HEK293 (cell line): ENCODE measurements at regions not wholly inside any gene's neighbourhood (a gene's known extent, or its start where the extent isn't known, plus 50 kb on each side); places are given as distances from the start of the nearest gene placed in this dataset.

ENCODE experiments used
- CTCF ChIA-PET: fragments of 350-600 bp; formaldehyde crosslinking; extraction: SDS; loops from one replicate; lab custom pipeline; 2021; ENCODE audit warnings: antibody characterized with exemption; lab: Yijun Ruan, JAX
- POLR2A ChIA-PET: fragments of 300-600 bp; formaldehyde crosslinking; extraction: SDS; loops from one replicate; lab custom pipeline; 2020; ENCODE audit warnings: antibody characterized with exemption, inconsistent platforms; lab: Yijun Ruan, JAX
- H3K27ac ChIP-seq: fragments of 200-500 bp; sonication (Bioruptor generic); 2 replicates; pipeline ENCODE4 v1.5.1; 2014; ENCODE audit warnings: low read depth, low read length, control low read depth, inconsistent platforms; ENCODE audit errors: extremely low read depth
- H3K36me3 ChIP-seq, 2 experiments: fragments of 200-500 bp in 1 of 2; sonication (Bioruptor generic) in 1 of 2; 1 replicate in 1 of 2; 2 replicates in 1 of 2; pipeline ENCODE4 v1.5.1; 2014 to 2017; ENCODE audit warnings: inconsistent platforms in 2 of 2, low read length in 2 of 2; ENCODE audit not compliant: control insufficient read depth in 2 of 2, insufficient read depth in 1 of 2
- H3K4me1 ChIP-seq: fragments of 200-500 bp; sonication (Bioruptor generic); 2 replicates; pipeline ENCODE4 v1.5.1; 2014; ENCODE audit warnings: mild to moderate bottlenecking, low read length, inconsistent platforms; ENCODE audit not compliant: control insufficient read depth, insufficient read depth
- H3K4me3 ChIP-seq: 2 replicates; pipeline ENCODE4 v1.5.1; 2011; ENCODE audit warnings: low read depth, mild to moderate bottlenecking, control low read depth, low read length, moderate library complexity
- H3K9me3 ChIP-seq: fragments of 200-500 bp; sonication (Bioruptor generic); 2 replicates; pipeline ENCODE4 v1.5.1; 2014; ENCODE audit warnings: low read depth, low read length, inconsistent platforms; ENCODE audit not compliant: control insufficient read depth, insufficient read depth
- AEBP2 ChIP-seq: fragments of 450-650 bp; formaldehyde crosslinking; IDR thresholded peaks from 2 replicates; pipeline ENCODE4 v1.5.1; 2016; ENCODE audit warnings: missing biosample characterization, missing genetic modification characterization, borderline replicate concordance
- ELK4 ChIP-seq: IDR thresholded peaks from 2 replicates; pipeline ENCODE4 v1.6.1; 2011; ENCODE audit warnings: mild to moderate bottlenecking, low read depth, low read length, borderline replicate concordance
- GLI4 ChIP-seq: fragments of 450-650 bp; formaldehyde crosslinking; IDR thresholded peaks from 2 replicates; pipeline ENCODE4 v1.5.1; 2016; ENCODE audit warnings: missing biosample characterization, missing genetic modification characterization
- KLF10 ChIP-seq: fragments of 450-650 bp; IDR thresholded peaks from 2 replicates; pipeline ENCODE4 v1.5.1; 2018; ENCODE audit warnings: missing biosample characterization, mild to moderate bottlenecking, missing genetic modification characterization
- MEIS1 ChIP-seq: sonication (generic); formaldehyde crosslinking; IDR thresholded peaks from 2 replicates; pipeline ENCODE4 v1.8.1; 2022; ENCODE audit warnings: missing genetic modification reagents, mild to moderate bottlenecking, borderline replicate concordance
- OSR2 ChIP-seq: fragments of 450-650 bp; formaldehyde crosslinking; IDR thresholded peaks from 2 replicates; pipeline ENCODE4 v1.5.1; 2016; ENCODE audit warnings: missing biosample characterization, missing genetic modification characterization
- REST ChIP-seq: fragments of 450-650 bp; formaldehyde crosslinking; IDR thresholded peaks from 2 replicates; pipeline ENCODE4 v1.5.1; 2016; ENCODE audit warnings: missing biosample characterization, missing genetic modification characterization
- SP7 ChIP-seq: fragments of 450-650 bp; formaldehyde crosslinking; IDR thresholded peaks from 2 replicates; pipeline ENCODE4 v1.5.1; 2016; ENCODE audit warnings: missing biosample characterization, missing genetic modification characterization
- ZBTB10 ChIP-seq: fragments of 450-650 bp; formaldehyde crosslinking; IDR thresholded peaks from 2 replicates; pipeline ENCODE4 v1.5.1; 2016; ENCODE audit warnings: missing biosample characterization, missing genetic modification characterization
- ZBTB20 ChIP-seq: fragments of 450-650 bp; formaldehyde crosslinking; IDR thresholded peaks from 2 replicates; pipeline ENCODE4 v1.5.1; 2016; ENCODE audit warnings: missing biosample characterization, missing genetic modification characterization
- ZNF157 ChIP-seq: fragments of 450-650 bp; formaldehyde crosslinking; IDR thresholded peaks from 2 replicates; pipeline ENCODE4 v1.5.1; 2016; ENCODE audit warnings: missing biosample characterization, missing genetic modification characterization
- ZNF211 ChIP-seq: fragments of 450-650 bp; formaldehyde crosslinking; IDR thresholded peaks from 2 replicates; pipeline ENCODE4 v1.5.1; 2016; ENCODE audit warnings: low read depth, missing biosample characterization, missing genetic modification characterization
- ZNF449 ChIP-seq: fragments of 450-650 bp; formaldehyde crosslinking; IDR thresholded peaks from 2 replicates; pipeline ENCODE4 v1.5.1; 2017; ENCODE audit warnings: missing biosample characterization, mild to moderate bottlenecking, missing genetic modification characterization, moderate library complexity
- ZNF488 ChIP-seq: fragments of 450-650 bp; formaldehyde crosslinking; IDR thresholded peaks from 2 replicates; pipeline ENCODE4 v1.5.1; 2016; ENCODE audit warnings: missing biosample characterization, missing genetic modification characterization
- ZNF585B ChIP-seq: fragments of 450-650 bp; formaldehyde crosslinking; IDR thresholded peaks from 2 replicates; pipeline ENCODE4 v1.5.1; 2016; ENCODE audit warnings: missing biosample characterization, missing genetic modification characterization
- ZNF645 ChIP-seq: fragments of 450-650 bp; formaldehyde crosslinking; IDR thresholded peaks from 2 replicates; pipeline ENCODE4; 2016; ENCODE audit warnings: missing biosample characterization, missing genetic modification characterization
- ZNF704 ChIP-seq: fragments of 450-650 bp; formaldehyde crosslinking; IDR thresholded peaks from 2 replicates; pipeline ENCODE4 v1.5.1; 2016; ENCODE audit warnings: missing biosample characterization, missing genetic modification characterization
- ZNF791 ChIP-seq: fragments of 450-650 bp; formaldehyde crosslinking; IDR thresholded peaks from 2 replicates; pipeline ENCODE4 v1.5.1; 2016; ENCODE audit warnings: missing biosample characterization, missing genetic modification characterization
- ZSCAN5A ChIP-seq: fragments of 450-650 bp; formaldehyde crosslinking; IDR thresholded peaks from 2 replicates; pipeline ENCODE4 v1.5.1; 2016; ENCODE audit warnings: missing biosample characterization, missing genetic modification characterization
- ZXDB ChIP-seq: fragments of 450-650 bp; formaldehyde crosslinking; IDR thresholded peaks from 2 replicates; pipeline ENCODE4 v1.5.1; 2016; ENCODE audit warnings: missing biosample characterization, missing genetic modification characterization

GRCh38 chr3:134722969-134723368 is 72.1 kb upstream of the EPHB1 start:
- no peaks in the 10 kb centered on the region for H3K4me1 ChIP-seq
- POLR2A ChIA-PET, result no interaction called here
- H3K27ac ChIP-seq, result no peak overlapping the region
- H3K36me3 ChIP-seq, result no peaks in the 10 kb centered on the region
- no peaks in the 10 kb centered on the region for H3K9me3 ChIP-seq
- no peak overlapping the region for H3K4me3 ChIP-seq
- CTCF ChIA-PET, result no interaction called here
- TF ChIP-seq ZNF211 (tag by site-specific recombination) (no peak), ZNF791 (no peak), ZSCAN5A (tag by site-specific recombination) (no peak), ZNF157 (tag by site-specific recombination) (no peak), KLF10 (no peak), ZBTB10 (tag by site-specific recombination) (no peak), GLI4 (no peak), ZNF645 (no peak), OSR2 (tag by site-specific recombination) (no peak), ZXDB (tag by site-specific recombination) (no peak), REST (tag by site-specific recombination) (no peak), ZNF449 (tag by site-specific recombination) (no peak), ZNF585B (tag by site-specific recombination) (no peak), ZNF488 (tag by site-specific recombination) (no peak), MEIS1 (no peak), AEBP2 (tag by site-specific recombination) (no peak), ELK4 (no peak), ZNF704 (no peak), SP7 (tag by site-specific recombination) (no peak), ZBTB20 (tag by site-specific recombination) (no peak)
